ENCODE measurements at regions not wholly inside any gene's neighbourhood (a gene's known extent, or its start where the extent isn't known, plus 50 kb on each side); places are given as distances from the start of the nearest gene placed in this dataset.

- no peak for DNase-seq (ENCODE audit: low read depth)
- no peak for TF ChIP-seq CTCF (IDR thresholded peaks at IDR 0.05; ENCODE audit: low read depth, low read length, missing control alignments)
- H3K4me3 ChIP-seq (ENCODE audit: low read depth, low read length) = no peak overlapping the region
- in situ Hi-C loops (cut with HindIII; ENCODE audit: low sequenced_read_pairs) = no loop called here
Measured at GRCh38 chr22:48546653-48547424, 1280.8 kb downstream of the BRD1 start.

- no peak overlapping the region for H3K4me3 ChIP-seq (ENCODE audit: low read depth, low read length)
- TF ChIP-seq CTCF (IDR thresholded peaks at IDR 0.05; ENCODE audit: low read depth, low read length, missing control alignments) = no peak
- no peak for DNase-seq (ENCODE audit: low read depth)
- in situ Hi-C loops (cut with HindIII; ENCODE audit: low sequenced_read_pairs) = no loop called here
Measured at GRCh38 chr22:48545987-48546386, 1281.7 kb downstream of the BRD1 start.

- in situ Hi-C loops (cut with HindIII; ENCODE audit: low sequenced_read_pairs) = no loop called here
Measured at GRCh38 chr22:48541401-48542098, 1286.1 kb downstream of the BRD1 start.

GRCh38 chr22:48539261-48539660 lies 1288.4 kb downstream of the BRD1 start:
- in situ Hi-C loops (cut with HindIII; ENCODE audit: low sequenced_read_pairs) = no loop called here
- no peak for DNase-seq (ENCODE audit: low read depth)
- no peak overlapping the region for H3K4me3 ChIP-seq (ENCODE audit: low read depth, low read length)
- no peak for TF ChIP-seq CTCF (IDR thresholded peaks at IDR 0.05; ENCODE audit: low read depth, low read length, missing control alignments)

More at GRCh38 chr22:48541401-48542098, 1286.1 kb downstream of the BRD1 start:
- TF ChIP-seq CTCF (IDR thresholded peaks at IDR 0.05; ENCODE audit: low read depth, low read length, missing control alignments) = no peak
- H3K4me3 ChIP-seq (ENCODE audit: low read depth, low read length) = no peak overlapping the region
- DNase-seq (ENCODE audit: low read depth) = no peak

- no peak for TF ChIP-seq CTCF (IDR thresholded peaks at IDR 0.05; ENCODE audit: low read depth, low read length, missing control alignments)
- no peak overlapping the region for H3K4me3 ChIP-seq (ENCODE audit: low read depth, low read length)
- DNase-seq (ENCODE audit: low read depth) = no peak
- in situ Hi-C loops (cut with HindIII; ENCODE audit: low sequenced_read_pairs) = no loop called here
Measured at GRCh38 chr22:48538291-48538820, 1289.3 kb downstream of the BRD1 start.

- DNase-seq (ENCODE audit: low read depth) = no peak
- TF ChIP-seq CTCF (IDR thresholded peaks at IDR 0.05; ENCODE audit: low read depth, low read length, missing control alignments) = no peak
- H3K4me3 ChIP-seq (ENCODE audit: low read depth, low read length) = no peak overlapping the region
- in situ Hi-C loops (cut with HindIII; ENCODE audit: low sequenced_read_pairs) = no loop called here
Measured at GRCh38 chr22:48537343-48537680, 1290.4 kb downstream of the BRD1 start.
